OCI-LY7 (cell line): ENCODE measurements at regions not wholly inside any gene's neighbourhood (a gene's known extent, or its start where the extent isn't known, plus 50 kb on each side); places are given as distances from the start of the nearest gene placed in this dataset.

Experiments used
- BruUV-seq: library from RNA; stranded (reverse); fragments of 400-500 nt; replicated peaks from 2 replicates; lab custom pipeline; 2021; lab: Mats Ljungman, UMichigan
- CTCF ChIA-PET: fragments of 300-600 bp; sonication (Branson Sonifier 250); formaldehyde crosslinking; loops from one replicate; lab custom pipeline; 2022; ENCODE audit warnings: antibody characterized with exemption; ENCODE audit not compliant: unreplicated experiment; lab: Charles Lee
- POLR2A ChIA-PET: fragments of 300-600 bp; sonication (Branson Sonifier 250); formaldehyde crosslinking; loops from one replicate; lab custom pipeline; 2022; ENCODE audit warnings: antibody characterized with exemption; lab: Charles Lee
- DNase-seq: peaks from one replicate; pipeline ENCODE4 v3.0.0-alpha.2; 2015; ENCODE audit warnings: low spot score
- H2AFZ ChIP-seq: fragments of 200-600 bp; sonication (generic), shearing (Covaris generic); 2 replicates; pipeline ENCODE4 v1.6.1; 2014; ENCODE audit warnings: mild to moderate bottlenecking, antibody characterized with exemption, low read length, moderate library complexity
- H3K27ac ChIP-seq: fragments of 200-600 bp; sonication (generic); 2 replicates; pipeline ENCODE4 v1.5.1; 2014; ENCODE audit warnings: mixed run types, low read depth, mild to moderate bottlenecking, moderate library complexity, low read length, inconsistent platforms; ENCODE audit not compliant: poor library complexity, severe bottlenecking
- H3K36me3 ChIP-seq: fragments of 200-600 bp; sonication (generic); 2 replicates; pipeline ENCODE4 v1.6.1; 2014; ENCODE audit warnings: mild to moderate bottlenecking, antibody characterized with exemption, low read length, moderate library complexity, mixed read lengths; ENCODE audit not compliant: insufficient read depth
- H3K4me1 ChIP-seq: fragments of 200-600 bp; sonication (generic); 2 replicates; pipeline ENCODE4 v1.5.1; 2014; ENCODE audit warnings: mild to moderate bottlenecking, low read length; ENCODE audit not compliant: insufficient read depth, poor library complexity, severe bottlenecking
- H3K4me2 ChIP-seq: fragments of 200-600 bp; sonication (generic); 2 replicates; pipeline ENCODE4 v1.6.1; 2014; ENCODE audit warnings: mild to moderate bottlenecking, low read length
- H3K4me3 ChIP-seq: fragments of 200-600 bp; sonication (generic); 2 replicates; pipeline ENCODE4 v1.5.1; 2014; ENCODE audit warnings: mild to moderate bottlenecking, low read depth, low read length; ENCODE audit not compliant: poor library complexity, severe bottlenecking
- H3K79me2 ChIP-seq: fragments of 200-600 bp; sonication (generic); 2 replicates; pipeline ENCODE4 v1.6.1; 2016; ENCODE audit warnings: low read depth, mild to moderate bottlenecking, low read length, moderate library complexity, mixed read lengths; ENCODE audit not compliant: insufficient read depth
- H3K9me2 ChIP-seq: fragments of 200-600 bp; sonication (generic); 2 replicates; pipeline ENCODE4 v1.6.1; 2016; ENCODE audit warnings: mild to moderate bottlenecking, low read length, mixed read lengths; ENCODE audit not compliant: insufficient read depth
- H3K9me3 ChIP-seq: fragments of 200-600 bp; sonication (generic); 2 replicates; pipeline ENCODE4 v1.6.1; 2014; ENCODE audit warnings: mild to moderate bottlenecking, mixed run types, low read length, mixed read lengths
- H4K20me1 ChIP-seq: fragments of 200-600 bp; sonication (generic); 2 replicates; pipeline ENCODE4 v1.6.1; 2014; ENCODE audit warnings: mild to moderate bottlenecking, antibody characterized with exemption, low read length, moderate library complexity, mixed read lengths; ENCODE audit not compliant: insufficient read depth
- EZH2phosphoT487 ChIP-seq: fragments of 200-600 bp; sonication (generic); IDR thresholded peaks from 2 replicates; pipeline ENCODE4 v1.6.1; 2018; ENCODE audit warnings: low read depth, borderline replicate concordance, mild to moderate bottlenecking, mixed run types, antibody characterized with exemption, low read length, moderate library complexity, mixed read lengths
- intact Hi-C: fragments of 100-400 bp; cut with micrococcal nuclease; formaldehyde crosslinking; loops from one replicate; pipeline ENCODE4 v1.10.0; 2022; ENCODE audit not compliant: unreplicated experiment
- TF ChIP-seq, protein P1 (sequence below): fragments of 200-600 bp; sonication (generic); conservative IDR thresholded peaks from 2 replicates; pipeline ENCODE4 v1.5.1; 2014; ENCODE audit warnings: mild to moderate bottlenecking, antibody characterized with exemption, low read length, moderate library complexity, mixed read lengths

DNA sequence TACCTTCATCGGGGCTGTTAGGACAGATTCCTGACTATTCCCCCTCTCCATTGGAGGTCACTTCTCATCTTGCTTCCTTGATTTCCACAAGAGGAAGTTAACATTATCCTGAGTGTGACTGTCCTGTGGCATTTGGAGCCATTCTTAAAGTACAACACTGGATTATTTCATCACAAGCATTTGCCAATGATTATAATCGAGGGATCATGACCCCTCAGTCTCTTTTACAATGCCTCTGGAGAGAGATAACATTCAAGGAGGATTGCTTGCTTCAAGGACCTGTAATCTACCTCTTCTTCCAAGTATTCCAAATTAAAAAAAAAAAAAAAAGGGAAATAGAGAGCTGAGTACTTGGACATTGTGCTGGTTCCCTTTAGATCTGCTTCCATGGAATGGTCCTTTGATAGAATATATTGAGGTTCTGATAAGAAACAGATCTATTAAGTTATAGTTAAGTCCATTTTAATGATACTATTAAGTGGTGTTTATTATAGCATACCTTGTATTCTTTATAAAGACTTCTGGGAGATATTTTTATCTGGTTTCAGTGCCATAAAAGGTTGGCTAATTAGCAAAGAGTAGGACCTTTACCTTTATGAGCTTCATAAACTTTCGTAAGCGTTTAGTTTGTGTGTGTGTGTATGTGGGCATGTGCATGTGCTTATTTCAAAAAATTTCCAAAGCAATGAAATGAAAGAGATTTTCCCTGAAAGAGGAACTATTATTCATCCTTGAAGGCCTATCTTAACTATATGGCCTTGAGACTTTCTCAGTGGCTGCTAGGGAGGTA lies 469.1 kb downstream of the DHX35 start:
- no peak overlapping the region for H3K27ac ChIP-seq
- H3K4me3 ChIP-seq: no peak overlapping the region
- no peak overlapping the region for H3K4me2 ChIP-seq
- CTCF ChIA-PET: no interaction called here
- no peaks in the 10 kb centered on the region for H3K9me2 ChIP-seq
- H3K36me3 ChIP-seq: no peaks in the 10 kb centered on the region
- H3K9me3 ChIP-seq: no peaks in the 10 kb centered on the region
- POLR2A ChIA-PET: no interaction called here
- no peaks in the 10 kb centered on the region for H3K79me2 ChIP-seq
- no peak for DNase-seq
- TF ChIP-seq, protein P1, sequence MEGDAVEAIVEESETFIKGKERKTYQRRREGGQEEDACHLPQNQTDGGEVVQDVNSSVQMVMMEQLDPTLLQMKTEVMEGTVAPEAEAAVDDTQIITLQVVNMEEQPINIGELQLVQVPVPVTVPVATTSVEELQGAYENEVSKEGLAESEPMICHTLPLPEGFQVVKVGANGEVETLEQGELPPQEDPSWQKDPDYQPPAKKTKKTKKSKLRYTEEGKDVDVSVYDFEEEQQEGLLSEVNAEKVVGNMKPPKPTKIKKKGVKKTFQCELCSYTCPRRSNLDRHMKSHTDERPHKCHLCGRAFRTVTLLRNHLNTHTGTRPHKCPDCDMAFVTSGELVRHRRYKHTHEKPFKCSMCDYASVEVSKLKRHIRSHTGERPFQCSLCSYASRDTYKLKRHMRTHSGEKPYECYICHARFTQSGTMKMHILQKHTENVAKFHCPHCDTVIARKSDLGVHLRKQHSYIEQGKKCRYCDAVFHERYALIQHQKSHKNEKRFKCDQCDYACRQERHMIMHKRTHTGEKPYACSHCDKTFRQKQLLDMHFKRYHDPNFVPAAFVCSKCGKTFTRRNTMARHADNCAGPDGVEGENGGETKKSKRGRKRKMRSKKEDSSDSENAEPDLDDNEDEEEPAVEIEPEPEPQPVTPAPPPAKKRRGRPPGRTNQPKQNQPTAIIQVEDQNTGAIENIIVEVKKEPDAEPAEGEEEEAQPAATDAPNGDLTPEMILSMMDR: no peak
- TF ChIP-seq EZH2phosphoT487: no peak
- H4K20me1 ChIP-seq: no peaks in the 10 kb centered on the region
- H2AFZ ChIP-seq: no peak overlapping the region
- no peaks in the 10 kb centered on the region for H3K4me1 ChIP-seq
- intact Hi-C loops: no loop called here
- no TSS peak for BruUV-seq

DNA sequence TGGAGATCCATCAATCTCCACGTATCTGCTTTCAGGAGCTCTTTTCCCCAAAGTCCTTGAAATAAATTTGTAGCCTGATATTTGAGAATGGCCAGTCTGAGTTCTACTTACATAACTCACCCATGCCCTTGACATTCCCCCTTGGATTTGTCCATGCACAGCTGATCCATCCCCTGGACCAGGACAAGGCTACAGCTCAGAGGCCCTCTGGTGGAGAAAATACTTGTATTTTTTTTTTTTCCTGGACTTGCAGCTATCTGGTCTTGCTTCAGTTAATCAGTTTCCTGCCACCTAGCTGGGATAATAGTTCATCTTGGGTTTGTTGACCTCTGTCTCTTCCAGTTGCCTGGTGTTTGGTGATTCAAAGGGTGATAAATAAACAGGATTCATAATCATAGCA lies 467.6 kb downstream of the DHX35 start:
- no peaks in the 10 kb centered on the region for H3K9me3 ChIP-seq
- TF ChIP-seq, protein P1: peak; percentile 60
- no peak for TF ChIP-seq EZH2phosphoT487
- H3K36me3 ChIP-seq: no peaks in the 10 kb centered on the region
- no peaks in the 10 kb centered on the region for H4K20me1 ChIP-seq
- no peak overlapping the region for H3K4me3 ChIP-seq
- H3K79me2 ChIP-seq: no peaks in the 10 kb centered on the region
- H2AFZ ChIP-seq: no peak overlapping the region
- H3K9me2 ChIP-seq: no peaks in the 10 kb centered on the region
- H3K4me2 ChIP-seq: no peak overlapping the region
- no peaks in the 10 kb centered on the region for H3K4me1 ChIP-seq
- peak; percentile 2 for DNase-seq
- CTCF ChIA-PET: no interaction called here
- BruUV-seq: no TSS peak
- intact Hi-C loops: no loop called here
- POLR2A ChIA-PET: interaction anchor here (0.8 kb wide), 1 partner anchor 9 kb away, joined by 5 read pairs; no protein-coding TSS in a partner anchor
- no peak overlapping the region for H3K27ac ChIP-seq
